Uterus (tissue), 2 donors: ENCODE measurements at regions not wholly inside any gene's neighbourhood (a gene's known extent, or its start where the extent isn't known, plus 50 kb on each side); places are given as distances from the start of the nearest gene placed in this dataset.

Source experiments
- POLR2A ChIP-seq, 2 donors: fragments of 450-650 bp; IDR thresholded peaks; one replicate each; pipeline ENCODE4 v1.6.1; 2016; ENCODE audit warnings: antibody characterized with exemption in 2 of 2, mild to moderate bottlenecking in 1 of 2, moderate library complexity in 1 of 2
- TF ChIP-seq, protein P1 (sequence below), 4 experiments: fragments of 200-600 bp in 2 of 4; fragments of 450-650 bp in 2 of 4; sonication (generic) in 2 of 4; IDR thresholded peaks; one replicate each; pipeline ENCODE4 v1.5.1; 2016 to 2019; ENCODE audit warnings: antibody characterized with exemption in 4 of 4, mild to moderate bottlenecking in 2 of 4, moderate library complexity in 1 of 4

DNA sequence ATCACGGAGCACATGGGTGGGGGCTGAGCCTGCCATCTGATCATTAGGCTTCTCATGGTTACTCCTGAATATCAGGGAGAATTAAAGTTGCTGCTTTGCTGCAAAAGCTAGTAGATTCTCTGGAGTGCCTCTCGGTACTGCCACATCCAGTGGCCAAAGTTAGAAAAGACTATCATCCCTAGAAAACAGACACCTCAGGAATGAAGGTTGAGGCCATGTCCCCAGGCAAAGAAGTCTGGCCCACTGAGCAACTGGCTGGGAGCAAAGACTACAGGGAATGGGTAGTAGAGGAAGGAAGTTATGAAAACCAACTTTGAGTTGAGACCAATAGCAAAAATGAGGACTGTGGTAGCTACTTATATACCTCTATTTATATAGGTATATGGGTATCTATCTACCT, 258.7 kb downstream of the EFCAB11 start:
- TF ChIP-seq, protein P1, sequence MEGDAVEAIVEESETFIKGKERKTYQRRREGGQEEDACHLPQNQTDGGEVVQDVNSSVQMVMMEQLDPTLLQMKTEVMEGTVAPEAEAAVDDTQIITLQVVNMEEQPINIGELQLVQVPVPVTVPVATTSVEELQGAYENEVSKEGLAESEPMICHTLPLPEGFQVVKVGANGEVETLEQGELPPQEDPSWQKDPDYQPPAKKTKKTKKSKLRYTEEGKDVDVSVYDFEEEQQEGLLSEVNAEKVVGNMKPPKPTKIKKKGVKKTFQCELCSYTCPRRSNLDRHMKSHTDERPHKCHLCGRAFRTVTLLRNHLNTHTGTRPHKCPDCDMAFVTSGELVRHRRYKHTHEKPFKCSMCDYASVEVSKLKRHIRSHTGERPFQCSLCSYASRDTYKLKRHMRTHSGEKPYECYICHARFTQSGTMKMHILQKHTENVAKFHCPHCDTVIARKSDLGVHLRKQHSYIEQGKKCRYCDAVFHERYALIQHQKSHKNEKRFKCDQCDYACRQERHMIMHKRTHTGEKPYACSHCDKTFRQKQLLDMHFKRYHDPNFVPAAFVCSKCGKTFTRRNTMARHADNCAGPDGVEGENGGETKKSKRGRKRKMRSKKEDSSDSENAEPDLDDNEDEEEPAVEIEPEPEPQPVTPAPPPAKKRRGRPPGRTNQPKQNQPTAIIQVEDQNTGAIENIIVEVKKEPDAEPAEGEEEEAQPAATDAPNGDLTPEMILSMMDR (IDR thresholded peaks at IDR 0.05): no peak
- TF ChIP-seq POLR2A (IDR thresholded peaks at IDR 0.05): no peak
